ENCODE measurements at regions not wholly inside any gene's neighbourhood (a gene's known extent, or its start where the extent isn't known, plus 50 kb on each side); places are given as distances from the start of the nearest gene placed in this dataset.

DNA sequence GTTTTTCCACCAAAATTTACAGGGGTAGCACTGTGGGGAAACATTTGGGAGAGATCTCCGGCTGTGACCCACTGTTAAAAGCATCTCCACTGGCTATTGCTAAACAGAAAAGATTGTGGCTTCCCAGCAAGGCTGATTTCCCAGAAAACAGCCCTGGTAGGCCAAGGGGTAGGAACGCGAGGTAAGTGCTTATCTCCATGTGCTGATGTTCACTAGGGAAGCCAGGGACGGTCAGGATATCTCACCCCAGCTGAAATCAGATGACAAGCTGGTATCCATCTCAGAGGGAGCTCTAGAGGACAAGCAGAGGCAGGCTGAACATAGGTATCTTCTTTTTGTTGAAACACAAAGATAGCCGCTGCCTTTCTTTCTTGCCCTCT is 63.6 kb downstream of the MIS18A start:
- TF ChIP-seq, protein P1, sequence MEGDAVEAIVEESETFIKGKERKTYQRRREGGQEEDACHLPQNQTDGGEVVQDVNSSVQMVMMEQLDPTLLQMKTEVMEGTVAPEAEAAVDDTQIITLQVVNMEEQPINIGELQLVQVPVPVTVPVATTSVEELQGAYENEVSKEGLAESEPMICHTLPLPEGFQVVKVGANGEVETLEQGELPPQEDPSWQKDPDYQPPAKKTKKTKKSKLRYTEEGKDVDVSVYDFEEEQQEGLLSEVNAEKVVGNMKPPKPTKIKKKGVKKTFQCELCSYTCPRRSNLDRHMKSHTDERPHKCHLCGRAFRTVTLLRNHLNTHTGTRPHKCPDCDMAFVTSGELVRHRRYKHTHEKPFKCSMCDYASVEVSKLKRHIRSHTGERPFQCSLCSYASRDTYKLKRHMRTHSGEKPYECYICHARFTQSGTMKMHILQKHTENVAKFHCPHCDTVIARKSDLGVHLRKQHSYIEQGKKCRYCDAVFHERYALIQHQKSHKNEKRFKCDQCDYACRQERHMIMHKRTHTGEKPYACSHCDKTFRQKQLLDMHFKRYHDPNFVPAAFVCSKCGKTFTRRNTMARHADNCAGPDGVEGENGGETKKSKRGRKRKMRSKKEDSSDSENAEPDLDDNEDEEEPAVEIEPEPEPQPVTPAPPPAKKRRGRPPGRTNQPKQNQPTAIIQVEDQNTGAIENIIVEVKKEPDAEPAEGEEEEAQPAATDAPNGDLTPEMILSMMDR (IDR thresholded peaks at IDR 0.05; ENCODE audit: low read depth, low read length): no peak
- TF ChIP-seq EZH2phosphoT487 (IDR thresholded peaks at IDR 0.05; ENCODE audit: low read depth): no peak

Measured in OCI-LY3 (cell line).